ENCODE measurements at regions not wholly inside any gene's neighbourhood (a gene's known extent, or its start where the extent isn't known, plus 50 kb on each side); places are given as distances from the start of the nearest gene placed in this dataset.

GRCh38 chr2:219835493-219835892 lies 208.1 kb downstream of the SLC4A3 start:
- Histone ChIP-seq H3K4me1 (replicated peaks) (no peaks in the 10 kb centered on the region), H3K27ac (no peak overlapping the region), H3K36me3 (no peaks in the 10 kb centered on the region), H3K9me3 (no peaks in the 10 kb centered on the region), H3K27me3 (replicated peaks; ENCODE audit: insufficient read depth) (peaks cover 1% of the 10 kb centered on the region), H3K4me3 (no peak overlapping the region)
- TF ChIP-seq CTCF (IDR thresholded peaks at IDR 0.05) (no peak), POLR2A (IDR thresholded peaks at IDR 0.05) (no peak), POLR2AphosphoS5 (IDR thresholded peaks at IDR 0.05) (no peak)
- intact Hi-C loops (cut with DNase I): no loop called here
- no peak for DNase-seq (ENCODE audit: low spot score)
- 90% methylated on average over 3 of the region's 3 CpGs for WGBS

GRCh38 chr2:219836647-219837177 lies 209.3 kb downstream of the SLC4A3 start:
- intact Hi-C loops (cut with DNase I): no loop called here
- TF ChIP-seq POLR2AphosphoS5 (IDR thresholded peaks at IDR 0.05) (no peak), CTCF (IDR thresholded peaks at IDR 0.05) (peak in 2 of 4 experiments; percentile 16 to 32), POLR2A (IDR thresholded peaks at IDR 0.05) (no peak)
- Histone ChIP-seq H3K4me1 (replicated peaks) (no peaks in the 10 kb centered on the region), H3K4me3 (no peak overlapping the region), H3K9me3 (no peaks in the 10 kb centered on the region), H3K27me3 (replicated peaks; ENCODE audit: insufficient read depth) (peaks cover 1% of the 10 kb centered on the region), H3K27ac (no peak overlapping the region), H3K36me3 (no peaks in the 10 kb centered on the region)
- 83% methylated on average over 4 of the region's 4 CpGs for WGBS
- DNase-seq (ENCODE audit: low spot score): no peak

DNA sequence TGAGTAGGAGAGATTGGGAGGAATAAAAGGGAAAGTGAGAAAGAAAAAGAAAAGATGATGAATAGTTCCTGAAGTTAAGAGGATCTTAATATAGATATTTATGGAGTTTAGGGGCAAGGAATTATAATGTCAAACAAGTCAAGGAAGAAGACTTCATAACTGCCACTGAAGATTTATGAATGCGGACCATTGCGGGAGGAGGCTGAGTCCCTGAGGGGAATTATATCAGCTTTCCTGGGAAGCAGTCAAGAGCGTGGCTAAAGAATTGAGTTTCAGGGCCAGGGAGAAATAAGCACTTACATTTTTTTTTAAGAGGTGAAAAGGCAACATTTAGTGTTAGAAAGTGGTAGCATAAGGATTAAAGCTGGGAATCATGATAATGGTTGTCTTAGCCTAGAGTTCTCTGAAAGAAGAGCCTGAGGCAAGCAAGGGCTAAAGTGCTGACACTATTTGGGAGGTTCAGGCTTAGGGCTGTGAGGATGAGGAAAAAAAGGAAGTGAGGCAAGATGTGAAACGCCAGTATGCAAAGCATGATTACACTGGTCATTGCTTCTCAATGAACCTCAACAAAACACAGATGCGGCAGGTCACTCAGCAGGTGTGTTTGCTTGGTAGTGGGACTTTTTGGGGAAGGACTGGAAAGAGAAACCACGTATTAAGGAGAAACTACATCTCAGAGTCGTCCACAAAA lies 217.1 kb downstream of the SLC4A3 start:
- 47% methylated on average over 7 of the region's 7 CpGs for WGBS
- no peak overlapping the region for H3K27ac ChIP-seq
- TF ChIP-seq POLR2AphosphoS5 (IDR thresholded peaks at IDR 0.05) (no peak), CTCF (IDR thresholded peaks at IDR 0.05) (no peak), POLR2A (IDR thresholded peaks at IDR 0.05) (no peak)
- H3K27me3 ChIP-seq (replicated peaks; ENCODE audit: insufficient read depth): peaks cover 9% of the 10 kb centered on the region
- no peak for DNase-seq (ENCODE audit: low spot score)
- H3K4me1 ChIP-seq (replicated peaks): no peaks in the 10 kb centered on the region
- H3K36me3 ChIP-seq: no peaks in the 10 kb centered on the region
- no peak overlapping the region for H3K4me3 ChIP-seq
- no peaks in the 10 kb centered on the region for H3K9me3 ChIP-seq
- intact Hi-C loops (cut with DNase I): no loop called here

DNA sequence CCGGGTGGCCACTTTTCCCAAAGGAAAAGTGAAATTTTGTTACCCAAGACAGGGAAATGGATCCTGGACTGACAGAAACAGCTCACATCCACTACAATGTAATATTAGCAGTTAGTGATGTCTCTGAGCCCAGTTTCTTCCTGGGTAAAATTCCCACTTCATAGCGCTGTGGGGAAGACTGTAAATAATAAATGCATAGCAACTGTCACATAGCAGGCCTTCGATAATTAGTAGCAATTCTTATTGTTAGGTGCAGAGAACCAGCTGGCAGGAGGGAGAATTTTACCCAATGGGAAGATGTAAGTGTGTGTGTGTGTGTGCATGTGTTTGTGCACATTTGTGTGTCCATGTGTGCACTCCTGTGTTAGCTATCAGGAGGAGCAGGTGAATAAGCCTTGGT lies 221.5 kb downstream of the SLC4A3 start:
- TF ChIP-seq CTCF (IDR thresholded peaks at IDR 0.05) (no peak), POLR2AphosphoS5 (IDR thresholded peaks at IDR 0.05) (no peak), POLR2A (IDR thresholded peaks at IDR 0.05) (no peak)
- Histone ChIP-seq H3K36me3 (no peaks in the 10 kb centered on the region), H3K27me3 (replicated peaks; ENCODE audit: insufficient read depth) (peaks cover 13% of the 10 kb centered on the region), H3K27ac (no peak overlapping the region), H3K9me3 (no peaks in the 10 kb centered on the region), H3K4me3 (no peak overlapping the region), H3K4me1 (replicated peaks) (no peaks in the 10 kb centered on the region)
- intact Hi-C loops (cut with DNase I): no loop called here
- WGBS: 70% methylated on average over 3 of the region's 3 CpGs
- DNase-seq (ENCODE audit: low spot score): no peak

- DNase-seq (ENCODE audit: low spot score): no peak
- 72% methylated on average over 6 of the region's 6 CpGs for WGBS
- no peaks in the 10 kb centered on the region for H3K4me1 ChIP-seq (replicated peaks)
- intact Hi-C loops (cut with DNase I): no loop called here
- peaks cover 10% of the 10 kb centered on the region for H3K27me3 ChIP-seq (replicated peaks; ENCODE audit: insufficient read depth)
- H3K9me3 ChIP-seq: no peaks in the 10 kb centered on the region
- TF ChIP-seq CTCF (IDR thresholded peaks at IDR 0.05) (no peak), POLR2AphosphoS5 (IDR thresholded peaks at IDR 0.05) (no peak), POLR2A (IDR thresholded peaks at IDR 0.05) (no peak)
- no peaks in the 10 kb centered on the region for H3K36me3 ChIP-seq
- H3K27ac ChIP-seq: no peak overlapping the region
- no peak overlapping the region for H3K4me3 ChIP-seq
Measured at GRCh38 chr2:219851169-219851568, 223.7 kb downstream of the SLC4A3 start.
